ENCODE measurements at regions not wholly inside any gene's neighbourhood (a gene's known extent, or its start where the extent isn't known, plus 50 kb on each side); places are given as distances from the start of the nearest gene placed in this dataset.
"Not testable (repeated sequence)": the region's sequence is repeated elsewhere in the genome, so short reads cannot be mapped to it uniquely, and the experiment has no call there.

GRCh38 chr11:95419915-95420314 lies 188.9 kb upstream of the SESN3 start:
- H3K27ac ChIP-seq = no peak overlapping the region
- TF ChIP-seq CTCF (conservative IDR thresholded peaks at IDR 0.05) = no peak

- no peak for TF ChIP-seq CTCF (conservative IDR thresholded peaks at IDR 0.05)
- no peak overlapping the region for H3K27ac ChIP-seq
Observed at GRCh38 chr11:95418916-95419315, 187.9 kb upstream of the SESN3 start.

- no peak for TF ChIP-seq CTCF (conservative IDR thresholded peaks at IDR 0.05)
- H3K27ac ChIP-seq = no peak overlapping the region
Observed at GRCh38 chr11:95417832-95418231, 186.8 kb upstream of the SESN3 start.

- H3K27ac ChIP-seq = no peak overlapping the region
- TF ChIP-seq CTCF (conservative IDR thresholded peaks at IDR 0.05) = no peak
Observed at GRCh38 chr11:95415837-95416304, 184.9 kb upstream of the SESN3 start.

- TF ChIP-seq CTCF (conservative IDR thresholded peaks at IDR 0.05) = no peak
- no peak overlapping the region for H3K27ac ChIP-seq
Observed at GRCh38 chr11:95414217-95414616, 183.2 kb upstream of the SESN3 start.

- TF ChIP-seq CTCF (conservative IDR thresholded peaks at IDR 0.05) = no peak
- no peak overlapping the region for H3K27ac ChIP-seq
Observed at GRCh38 chr11:95413761-95414160, 182.8 kb upstream of the SESN3 start.

GRCh38 chr11:95413021-95413420 lies 182.0 kb upstream of the SESN3 start:
- TF ChIP-seq CTCF (conservative IDR thresholded peaks at IDR 0.05) = no peak
- H3K27ac ChIP-seq = no peak overlapping the region

- H3K27ac ChIP-seq = no peak overlapping the region
- no peak for TF ChIP-seq CTCF (conservative IDR thresholded peaks at IDR 0.05)
Observed at GRCh38 chr11:95412074-95412473, 181.1 kb upstream of the SESN3 start.

- H3K27ac ChIP-seq = not testable (repeated sequence)
Observed at GRCh38 chr11:95410707-95411106, 179.7 kb upstream of the SESN3 start.

Data from VCaP (cell line).